Panc1 (cell line): ENCODE measurements at regions not wholly inside any gene's neighbourhood (a gene's known extent, or its start where the extent isn't known, plus 50 kb on each side); places are given as distances from the start of the nearest gene placed in this dataset.

Source experiments
- ATAC-seq: fragments of 200-7000 bp; cut with Tn5 transposase; 2 replicates; pipeline ENCODE4 v1.9.1; 2020; ENCODE audit warnings: mild to moderate bottlenecking, moderate library complexity
- BruUV-seq: library from RNA; stranded (reverse); fragments of 400-500 nt; replicated peaks from 2 replicates; lab custom pipeline; 2021; lab: Mats Ljungman, UMichigan
- CTCF ChIA-PET: fragments of 300-600 bp; sonication (Branson Sonifier 250); formaldehyde crosslinking; loops from one replicate; lab custom pipeline; 2022; ENCODE audit warnings: antibody characterized with exemption; lab: Charles Lee
- POLR2A ChIA-PET: fragments of 300-600 bp; sonication (Branson Sonifier 250); formaldehyde crosslinking; loops from one replicate; lab custom pipeline; 2022; ENCODE audit warnings: antibody characterized with exemption; lab: Charles Lee
- DNase-seq: peaks from one replicate; pipeline ENCODE4 v3.0.0-alpha.2; 2010; ENCODE audit warnings: low read depth, low spot score
- H3K27ac ChIP-seq: 2 replicates; pipeline ENCODE4 v1.5.1; 2011; ENCODE audit warnings: mild to moderate bottlenecking, low read length, inconsistent platforms
- H3K27me3 ChIP-seq: fragments of 200-500 bp; sonication (Bioruptor generic); 2 replicates; pipeline ENCODE4 v1.6.0; 2014; ENCODE audit warnings: low read length, inconsistent platforms; ENCODE audit not compliant: control insufficient read depth, insufficient read depth
- H3K36me3 ChIP-seq: fragments of 200-500 bp; sonication (Bioruptor generic); 2 replicates; pipeline ENCODE4 v1.5.1; 2014; ENCODE audit warnings: inconsistent platforms, mild to moderate bottlenecking, low read length, moderate library complexity; ENCODE audit not compliant: control insufficient read depth, insufficient read depth
- H3K4me1 ChIP-seq: 2 replicates; pipeline ENCODE4 v1.5.1; 2011; ENCODE audit warnings: inconsistent platforms, mild to moderate bottlenecking, low read length, moderate library complexity; ENCODE audit not compliant: control insufficient read depth, insufficient read depth
- H3K4me3 ChIP-seq, 2 experiments: 2 replicates each; pipeline ENCODE4 v1.5.1; 2011 to 2012; ENCODE audit warnings: low read depth in 2 of 2, low read length in 2 of 2, mild to moderate bottlenecking in 2 of 2, inconsistent platforms in 1 of 2, moderate library complexity in 1 of 2
- H3K9me3 ChIP-seq: fragments of 200-500 bp; sonication (Bioruptor generic); 2 replicates; pipeline ENCODE4 v1.5.1; 2014; ENCODE audit warnings: low read depth, mild to moderate bottlenecking, inconsistent platforms, low read length, moderate library complexity; ENCODE audit not compliant: control insufficient read depth, insufficient read depth
- CTCF ChIP-seq: fragments of 450-650 bp; IDR thresholded peaks from 2 replicates; pipeline ENCODE4 v1.5.1; 2017; ENCODE audit warnings: mild to moderate bottlenecking
- POLR2AphosphoS5 ChIP-seq: IDR thresholded peaks from 2 replicates; pipeline ENCODE4 v1.6.1; 2012; ENCODE audit warnings: mild to moderate bottlenecking, low read depth, low read length, moderate library complexity
- REST ChIP-seq, 2 experiments: IDR thresholded peaks; 2 replicates each; pipeline ENCODE4 v1.6.1; 2011 to 2012; ENCODE audit warnings: low read depth in 2 of 2, control low read depth in 1 of 2, low read length in 1 of 2, mild to moderate bottlenecking in 1 of 2, moderate library complexity in 1 of 2; ENCODE audit not compliant: insufficient read depth in 1 of 2
- SIN3A ChIP-seq: IDR thresholded peaks from 2 replicates; pipeline ENCODE4 v1.6.1; 2012; ENCODE audit warnings: low read depth, mild to moderate bottlenecking, low read length, moderate library complexity, borderline replicate concordance; ENCODE audit not compliant: insufficient read depth
- TCF7L2 ChIP-seq: IDR thresholded peaks from 2 replicates; pipeline ENCODE4 v1.6.1; 2011; ENCODE audit warnings: mild to moderate bottlenecking, low read depth, low read length, inconsistent platforms
- in situ Hi-C: cut with HindIII; loops from 2 replicates; pipeline ENCODE4 v1.10.0; 2016; ENCODE audit warnings: low sequenced_read_pairs, low pct_unique_long_range_greater_than_20kb
- intact Hi-C: fragments of 100-400 bp; cut with micrococcal nuclease; formaldehyde crosslinking; loops from one replicate; pipeline ENCODE4 v1.10.0; 2022; ENCODE audit not compliant: unreplicated experiment

- DNase-seq: no peak
- CTCF ChIA-PET: no interaction called here
- Histone ChIP-seq H3K27ac (no peak overlapping the region), H3K36me3 (no peaks in the 10 kb centered on the region), H3K27me3 (no peaks in the 10 kb centered on the region), H3K9me3 (no peaks in the 10 kb centered on the region), H3K4me1 (peaks cover 12% of the 10 kb centered on the region; the same call in 1 of the 2 replicates), H3K4me3 (no peak overlapping the region)
- intact Hi-C loops: no loop called here
- BruUV-seq: no TSS peak
- TF ChIP-seq CTCF: no peak
- TF ChIP-seq REST (IDR thresholded peaks at IDR 0.05; ENCODE audit: insufficient read depth in 1 of 2, low read depth in 2 of 2, low read length in 1 of 2): no peak
- TF ChIP-seq SIN3A: no peak
- TF ChIP-seq TCF7L2: no peak
- no peak for TF ChIP-seq POLR2AphosphoS5
- ATAC-seq: no peak
- POLR2A ChIA-PET: no interaction called here
- in situ Hi-C loops: no loop called here
These were observed 70.5 kb upstream of the WDR72 start for GRCh38 chr15:53829923-53830459.

- no peak for ATAC-seq
- DNase-seq: no peak
- BruUV-seq: no TSS peak
- POLR2A ChIA-PET: no interaction called here
- no peaks in the 10 kb centered on the region for H3K27me3 ChIP-seq
- no peaks in the 10 kb centered on the region for H3K9me3 ChIP-seq
- in situ Hi-C loops: no loop called here
- CTCF ChIA-PET: no interaction called here
- intact Hi-C loops: no loop called here
- H3K4me1 ChIP-seq: peaks cover 12% of the 10 kb centered on the region; the same call in 1 of the 2 replicates
- no peak overlapping the region for H3K4me3 ChIP-seq
- TF ChIP-seq POLR2AphosphoS5 (no peak), TCF7L2 (no peak), REST (IDR thresholded peaks at IDR 0.05; ENCODE audit: insufficient read depth in 1 of 2, low read depth in 2 of 2, low read length in 1 of 2) (no peak), SIN3A (no peak), CTCF (no peak)
- no peaks in the 10 kb centered on the region for H3K36me3 ChIP-seq
- H3K27ac ChIP-seq: no peak overlapping the region
These were observed 70.0 kb upstream of the WDR72 start for GRCh38 chr15:53829471-53829870.
